Mesenchymal stem cell (in vitro differentiated cells and primary cell): ENCODE measurements at regions not wholly inside any gene's neighbourhood (a gene's known extent, or its start where the extent isn't known, plus 50 kb on each side); places are given as distances from the start of the nearest gene placed in this dataset.

Experiments
- DNase-seq: peaks from one replicate; pipeline ENCODE4 v3.0.0-alpha.2; 2013
- H2AFZ ChIP-seq: one replicate; pipeline ENCODE4 v1.6.1; 2013; ENCODE audit warnings: low read depth, mild to moderate bottlenecking, control low read depth, inconsistent platforms, low read length, moderate library complexity
- H2AK5ac ChIP-seq: 2 replicates; pipeline ENCODE4 v1.6.1; 2013; ENCODE audit warnings: low read length, moderate library complexity, mild to moderate bottlenecking, inconsistent platforms; ENCODE audit not compliant: severe bottlenecking
- H2BK120ac ChIP-seq: one replicate; pipeline ENCODE4 v1.6.1; 2013; ENCODE audit warnings: low read depth, mild to moderate bottlenecking, inconsistent platforms, low read length, moderate library complexity
- H2BK12ac ChIP-seq, 2 experiments: one replicate each; pipeline ENCODE4 v1.6.1; 2013; ENCODE audit warnings: inconsistent platforms in 2 of 2, low read length in 2 of 2, mild to moderate bottlenecking in 2 of 2, moderate library complexity in 2 of 2, control low read depth in 1 of 2
- H2BK15ac ChIP-seq: one replicate; pipeline ENCODE4 v1.6.1; 2013; ENCODE audit warnings: mild to moderate bottlenecking, low read depth, inconsistent platforms; ENCODE audit not compliant: poor library complexity, severe bottlenecking
- H2BK5ac ChIP-seq: 2 replicates; pipeline ENCODE4 v1.6.1; 2013; ENCODE audit warnings: low read depth, mild to moderate bottlenecking, low read length, control low read depth, inconsistent platforms; ENCODE audit not compliant: poor library complexity, severe bottlenecking
- H3K14ac ChIP-seq, 2 experiments: one replicate each; pipeline ENCODE4 v1.6.1; 2013; ENCODE audit warnings: inconsistent platforms in 2 of 2, low read length in 2 of 2, control low read depth in 1 of 2, mild to moderate bottlenecking in 1 of 2, moderate library complexity in 1 of 2
- H3K18ac ChIP-seq, 2 experiments: one replicate each; pipeline ENCODE4 v1.6.1; 2013; ENCODE audit warnings: inconsistent platforms in 2 of 2, low read length in 2 of 2, control low read depth in 1 of 2, low read depth in 1 of 2, mild to moderate bottlenecking in 1 of 2
- H3K23ac ChIP-seq, 2 experiments: one replicate each; pipeline ENCODE4 v1.6.1; 2013; ENCODE audit warnings: inconsistent platforms in 2 of 2, low read length in 2 of 2, mild to moderate bottlenecking in 2 of 2, moderate library complexity in 2 of 2, control low read depth in 1 of 2
- H3K27ac ChIP-seq: 2 replicates; pipeline ENCODE4 v1.5.1; 2013; ENCODE audit warnings: mild to moderate bottlenecking, moderate library complexity, low read length, control low read depth, inconsistent platforms; ENCODE audit not compliant: poor library complexity, severe bottlenecking
- H3K27me3 ChIP-seq, 2 experiments: 2 replicates each; pipeline versions ENCODE4 v1.6.1 to v1.7.0; 2013; ENCODE audit warnings: low read length in 2 of 2, mild to moderate bottlenecking in 2 of 2, moderate library complexity in 2 of 2, control low read depth in 1 of 2, inconsistent platforms in 1 of 2; ENCODE audit not compliant: control insufficient read depth in 1 of 2, insufficient read depth in 1 of 2
- H3K36me3 ChIP-seq, 2 experiments: 2 replicates each; pipeline versions ENCODE4 v1.6.1 to v1.7.0; 2013; ENCODE audit warnings: low read length in 2 of 2, control low read depth in 1 of 2, inconsistent platforms in 1 of 2, low read depth in 1 of 2, mild to moderate bottlenecking in 1 of 2; ENCODE audit not compliant: insufficient read depth in 2 of 2, control insufficient read depth in 1 of 2
- H3K4ac ChIP-seq, 2 experiments: one replicate each; pipeline ENCODE4 v1.6.1; 2013; ENCODE audit warnings: inconsistent platforms in 2 of 2, low read length in 2 of 2, mild to moderate bottlenecking in 2 of 2, moderate library complexity in 2 of 2, control low read depth in 1 of 2, low read depth in 1 of 2
- H3K4me1 ChIP-seq: 2 replicates; pipeline ENCODE4 v1.6.1; 2013; ENCODE audit warnings: low read depth, low read length, control low read depth; ENCODE audit not compliant: control insufficient read depth, insufficient read depth
- H3K4me2 ChIP-seq: 2 replicates; pipeline ENCODE4 v1.6.1; 2013; ENCODE audit warnings: low read length, mild to moderate bottlenecking, inconsistent platforms; ENCODE audit not compliant: poor library complexity, severe bottlenecking
- H3K4me3 ChIP-seq, 2 experiments: 2 replicates each; pipeline versions ENCODE4 v1.5.1 to v1.7.0; 2013; ENCODE audit warnings: low read length in 2 of 2, mild to moderate bottlenecking in 2 of 2, control low read depth in 1 of 2, low read depth in 1 of 2; ENCODE audit not compliant: insufficient read depth in 1 of 2
- H3K79me1 ChIP-seq: replicated peaks from 2 replicates; pipeline ENCODE4 v1.6.1; 2013; ENCODE audit warnings: mild to moderate bottlenecking, control low read depth, low read length, inconsistent platforms; ENCODE audit not compliant: poor library complexity, severe bottlenecking
- H3K9ac ChIP-seq: 2 replicates; pipeline ENCODE4 v1.7.0; 2013; ENCODE audit warnings: mild to moderate bottlenecking, low read length, moderate library complexity
- H3K9me3 ChIP-seq: 2 replicates; pipeline ENCODE4 v1.7.0; 2013; ENCODE audit warnings: mild to moderate bottlenecking, low read length; ENCODE audit not compliant: control insufficient read depth
- H4K8ac ChIP-seq: one replicate; pipeline ENCODE4 v1.6.1; 2013; ENCODE audit warnings: inconsistent platforms, mild to moderate bottlenecking, low read length, moderate library complexity
- H4K91ac ChIP-seq: one replicate; pipeline ENCODE4 v1.6.1; 2013; ENCODE audit warnings: mild to moderate bottlenecking, low read length, inconsistent platforms
- WGBS: methylation state at CpG from one replicate; pipeline ENCODE4 v1.1.7; 2013; ENCODE audit warnings: mixed read lengths; 5-methylcytosine and 5-hydroxymethylcytosine counted together

GRCh38 chr20:57104651-57105204, 161.7 kb downstream of the BMP7 start:
- Histone ChIP-seq H4K91ac (no peak overlapping the region), H3K9me3 (peaks cover 6% of the 10 kb centered on the region), H3K9ac (no peak overlapping the region), H3K36me3 (no peaks in the 10 kb centered on the region), H2BK120ac (no peak overlapping the region), H2AK5ac (no peak overlapping the region), H2AFZ (no peak overlapping the region), H3K18ac (no peak overlapping the region), H3K4me1 (no peaks in the 10 kb centered on the region), H2BK15ac (no peak overlapping the region), H3K27ac (no peak overlapping the region), H3K4ac (no peak overlapping the region), H3K79me1 (no peaks in the 10 kb centered on the region), H4K8ac (no peak overlapping the region), H3K4me3 (no peak overlapping the region), H3K14ac (no peak overlapping the region), H2BK12ac (no peak overlapping the region), H3K27me3 (peaks cover 37 to 78% of the 10 kb centered on the region in 2 experiments), H3K4me2 (no peak overlapping the region), H3K23ac (no peak overlapping the region), H2BK5ac (no peak overlapping the region)
- DNase-seq: no peak
- 78% methylated on average over 12 of the region's 13 CpGs for WGBS

GRCh38 chr20:57106030-57106682, 160.3 kb downstream of the BMP7 start:
- DNase-seq: no peak
- Histone ChIP-seq H3K27ac (no peak overlapping the region), H3K9me3 (no peaks in the 10 kb centered on the region), H3K23ac (no peak overlapping the region), H3K4ac (no peak overlapping the region), H3K18ac (no peak overlapping the region), H4K91ac (no peak overlapping the region), H3K27me3 (peaks cover 33 to 71% of the 10 kb centered on the region in 2 experiments), H3K4me1 (no peaks in the 10 kb centered on the region), H2AK5ac (no peak overlapping the region), H2BK15ac (no peak overlapping the region), H4K8ac (no peak overlapping the region), H3K4me3 (no peak overlapping the region), H3K36me3 (no peaks in the 10 kb centered on the region), H2BK12ac (no peak overlapping the region), H2BK120ac (no peak overlapping the region), H3K9ac (no peak overlapping the region), H3K4me2 (no peak overlapping the region), H2AFZ (no peak overlapping the region), H3K14ac (no peak overlapping the region), H3K79me1 (no peaks in the 10 kb centered on the region), H2BK5ac (no peak overlapping the region)
- WGBS: 81% methylated on average over 12 of the region's 12 CpGs

GRCh38 chr20:57106692-57107091, 159.7 kb downstream of the BMP7 start:
- Histone ChIP-seq H3K27ac (no peak overlapping the region), H2AK5ac (no peak overlapping the region)
- WGBS: 68% methylated on average over 3 of the region's 4 CpGs

GRCh38 chr20:57107208-57107607, 159.2 kb downstream of the BMP7 start:
- H3K27ac ChIP-seq: no peak overlapping the region

More at GRCh38 chr20:57106692-57107091, 159.7 kb downstream of the BMP7 start:
- H3K36me3 ChIP-seq: no peaks in the 10 kb centered on the region
- no peak overlapping the region for H3K23ac ChIP-seq
- H2BK15ac ChIP-seq: no peak overlapping the region
- no peak overlapping the region for H2BK5ac ChIP-seq
- no peak overlapping the region for H3K4me3 ChIP-seq
- H4K8ac ChIP-seq: no peak overlapping the region
- H3K9me3 ChIP-seq: no peaks in the 10 kb centered on the region
- H2BK12ac ChIP-seq: no peak overlapping the region
- no peak overlapping the region for H3K14ac ChIP-seq
- no peaks in the 10 kb centered on the region for H3K4me1 ChIP-seq
- no peak overlapping the region for H3K4me2 ChIP-seq
- H3K18ac ChIP-seq: no peak overlapping the region
- no peak overlapping the region for H2AFZ ChIP-seq
- no peak overlapping the region for H2BK120ac ChIP-seq
- H3K9ac ChIP-seq: no peak overlapping the region
- no peak overlapping the region for H3K4ac ChIP-seq
- H4K91ac ChIP-seq: no peak overlapping the region
- peaks cover 33 to 71% of the 10 kb centered on the region in 2 experiments for H3K27me3 ChIP-seq
- H3K79me1 ChIP-seq: no peaks in the 10 kb centered on the region
- DNase-seq: no peak

More at GRCh38 chr20:57107208-57107607, 159.2 kb downstream of the BMP7 start:
- no peak overlapping the region for H3K9ac ChIP-seq
- no peak overlapping the region for H4K91ac ChIP-seq
- H2BK12ac ChIP-seq: no peak overlapping the region
- H3K23ac ChIP-seq: no peak overlapping the region
- DNase-seq: no peak
- H2BK15ac ChIP-seq: no peak overlapping the region
- H3K4me3 ChIP-seq: no peak overlapping the region
- H2BK5ac ChIP-seq: no peak overlapping the region
- no peak overlapping the region for H2AK5ac ChIP-seq
- H3K4me1 ChIP-seq: no peaks in the 10 kb centered on the region
- H3K36me3 ChIP-seq: no peaks in the 10 kb centered on the region
- no peaks in the 10 kb centered on the region for H3K9me3 ChIP-seq
- no peak overlapping the region for H4K8ac ChIP-seq
- H3K18ac ChIP-seq: no peak overlapping the region
- no peak overlapping the region for H3K14ac ChIP-seq
- no peak overlapping the region for H3K4me2 ChIP-seq
- H3K4ac ChIP-seq: no peak overlapping the region
- peaks cover 33 to 70% of the 10 kb centered on the region in 2 experiments for H3K27me3 ChIP-seq
- no peaks in the 10 kb centered on the region for H3K79me1 ChIP-seq
- H2BK120ac ChIP-seq: no peak overlapping the region
- H2AFZ ChIP-seq: no peak overlapping the region
- 81% methylated on average over 13 of the region's 13 CpGs for WGBS
